ENCODE measurements at regions not wholly inside any gene's neighbourhood (a gene's known extent, or its start where the extent isn't known, plus 50 kb on each side); places are given as distances from the start of the nearest gene placed in this dataset.
"Not testable (repeated sequence)": the region's sequence is repeated elsewhere in the genome, so short reads cannot be mapped to it uniquely, and the experiment has no call there.

- H3K4me3 ChIP-seq (ENCODE audit: low read depth, low read length) = no peak overlapping the region
- TF ChIP-seq CTCF (IDR thresholded peaks at IDR 0.05; ENCODE audit: low read depth, low read length) = no peak
Observed at GRCh38 chr4:151855747-151856146, 94.9 kb upstream of the GATB start.

GRCh38 chr4:151854731-151855130 lies 93.9 kb upstream of the GATB start:
- TF ChIP-seq CTCF (IDR thresholded peaks at IDR 0.05; ENCODE audit: low read depth, low read length) = no peak
- no peak overlapping the region for H3K4me3 ChIP-seq (ENCODE audit: low read depth, low read length)

- TF ChIP-seq CTCF (IDR thresholded peaks at IDR 0.05; ENCODE audit: low read depth, low read length) = no peak
- H3K4me3 ChIP-seq (ENCODE audit: low read depth, low read length) = no peak overlapping the region
Observed at GRCh38 chr4:151853034-151853433, 92.2 kb upstream of the GATB start.

GRCh38 chr4:151852202-151852601 lies 91.4 kb upstream of the GATB start:
- TF ChIP-seq CTCF (IDR thresholded peaks at IDR 0.05; ENCODE audit: low read depth, low read length) = no peak

GRCh38 chr4:151851354-151851753 lies 90.5 kb upstream of the GATB start:
- TF ChIP-seq CTCF (IDR thresholded peaks at IDR 0.05; ENCODE audit: low read depth, low read length) = no peak
- no peak overlapping the region for H3K4me3 ChIP-seq (ENCODE audit: low read depth, low read length)

More at GRCh38 chr4:151852202-151852601, 91.4 kb upstream of the GATB start:
- no peak overlapping the region for H3K4me3 ChIP-seq (ENCODE audit: low read depth, low read length)

GRCh38 chr4:151850791-151851213 lies 90.0 kb upstream of the GATB start:
- TF ChIP-seq CTCF (IDR thresholded peaks at IDR 0.05; ENCODE audit: low read depth, low read length) = no peak
- H3K4me3 ChIP-seq (ENCODE audit: low read depth, low read length) = no peak overlapping the region

- not testable (repeated sequence) for H3K4me3 ChIP-seq (ENCODE audit: low read depth, low read length)
Observed at GRCh38 chr4:151845551-151845950, 84.7 kb upstream of the GATB start.

GRCh38 chr4:151842430-151843079 lies 81.7 kb upstream of the GATB start:
- H3K4me3 ChIP-seq (ENCODE audit: low read depth, low read length) = no peak overlapping the region
- TF ChIP-seq CTCF (IDR thresholded peaks at IDR 0.05; ENCODE audit: low read depth, low read length) = no peak
